Osteoblast (primary cell): ENCODE measurements at regions not wholly inside any gene's neighbourhood (a gene's known extent, or its start where the extent isn't known, plus 50 kb on each side); places are given as distances from the start of the nearest gene placed in this dataset.

Experiments used
- DNase-seq: peaks from one replicate; pipeline ENCODE4 v3.0.0; 2011; ENCODE audit warnings: low spot score, mixed read lengths; ENCODE audit not compliant: insufficient read length; ENCODE audit errors: missing footprints
- H2AFZ ChIP-seq: 2 replicates; pipeline ENCODE4 v1.6.0; 2011; ENCODE audit warnings: mild to moderate bottlenecking, low read length
- H3K27ac ChIP-seq: 2 replicates; pipeline ENCODE4 v1.5.1; 2011; ENCODE audit warnings: mild to moderate bottlenecking, low read depth, low read length, moderate library complexity
- H3K27me3 ChIP-seq: 2 replicates; pipeline ENCODE4 v1.6.0; 2012; ENCODE audit warnings: mild to moderate bottlenecking, control low read depth, inconsistent platforms, low read length, moderate library complexity; ENCODE audit not compliant: insufficient read depth
- H3K36me3 ChIP-seq: 2 replicates; pipeline ENCODE4 v1.5.1; 2011; ENCODE audit warnings: mild to moderate bottlenecking, low read length, control low read depth, moderate library complexity; ENCODE audit not compliant: insufficient read depth
- H3K4me1 ChIP-seq: 2 replicates; pipeline ENCODE4 v1.5.1; 2011; ENCODE audit warnings: mild to moderate bottlenecking, low read length, control low read depth, moderate library complexity; ENCODE audit not compliant: insufficient read depth
- H3K4me2 ChIP-seq: 2 replicates; pipeline ENCODE4 v1.6.0; 2011; ENCODE audit warnings: mild to moderate bottlenecking, low read length; ENCODE audit not compliant: insufficient read depth
- H3K4me3 ChIP-seq: fragments of 200-600 bp; sonication (generic); 3 replicates; pipeline ENCODE4 v1.5.1; 2012; ENCODE audit warnings: mild to moderate bottlenecking, low read length, inconsistent platforms; ENCODE audit not compliant: insufficient read depth
- H3K79me2 ChIP-seq: 2 replicates; pipeline ENCODE4 v1.6.0; 2012; ENCODE audit warnings: mild to moderate bottlenecking, low read length, control low read depth, inconsistent platforms; ENCODE audit not compliant: insufficient read depth
- H3K9me3 ChIP-seq: 2 replicates; pipeline ENCODE4 v1.5.1; 2011; ENCODE audit warnings: low read depth, low read length, control low read depth
- H4K20me1 ChIP-seq: 2 replicates; pipeline ENCODE4 v1.6.0; 2012; ENCODE audit warnings: mild to moderate bottlenecking, low read length, control low read depth; ENCODE audit not compliant: insufficient read depth
- CTCF ChIP-seq: IDR thresholded peaks from 2 replicates; pipeline ENCODE4 v1.5.1; 2011; ENCODE audit warnings: mild to moderate bottlenecking, low read depth, low read length, moderate library complexity; ENCODE audit errors: extremely low read depth

- Histone ChIP-seq H3K27me3 (no peaks in the 10 kb centered on the region), H3K4me3 (no peak overlapping the region), H3K36me3 (no peaks in the 10 kb centered on the region), H3K4me1 (no peaks in the 10 kb centered on the region), H2AFZ (no peak overlapping the region), H4K20me1 (no peaks in the 10 kb centered on the region), H3K4me2 (no peak overlapping the region), H3K9me3 (no peaks in the 10 kb centered on the region), H3K27ac (no peak overlapping the region), H3K79me2 (no peaks in the 10 kb centered on the region)
- no peak for TF ChIP-seq CTCF
- no peak for DNase-seq
Observed at GRCh38 chr4:188279184-188279583, 139.9 kb downstream of the TRIML1 start.

- H3K36me3 ChIP-seq: no peaks in the 10 kb centered on the region
- no peaks in the 10 kb centered on the region for H3K4me1 ChIP-seq
- DNase-seq: no peak
- H2AFZ ChIP-seq: peak overlapping the region; percentile 50
- peak overlapping the region; percentile 61 for H3K4me3 ChIP-seq
- H3K27ac ChIP-seq: no peak overlapping the region
- no peaks in the 10 kb centered on the region for H3K9me3 ChIP-seq
- H3K4me2 ChIP-seq: peak overlapping the region; percentile 70
- no peaks in the 10 kb centered on the region for H3K79me2 ChIP-seq
- no peaks in the 10 kb centered on the region for H4K20me1 ChIP-seq
- no peaks in the 10 kb centered on the region for H3K27me3 ChIP-seq
- TF ChIP-seq CTCF: no peak
Observed at GRCh38 chr4:188282471-188283232, 143.4 kb downstream of the TRIML1 start.

- no peaks in the 10 kb centered on the region for H3K9me3 ChIP-seq
- no peak overlapping the region for H2AFZ ChIP-seq
- H3K27me3 ChIP-seq: no peaks in the 10 kb centered on the region
- H3K36me3 ChIP-seq: no peaks in the 10 kb centered on the region
- DNase-seq: no peak
- no peak overlapping the region for H3K4me2 ChIP-seq
- no peaks in the 10 kb centered on the region for H3K79me2 ChIP-seq
- no peaks in the 10 kb centered on the region for H4K20me1 ChIP-seq
- no peak overlapping the region for H3K4me3 ChIP-seq
- TF ChIP-seq CTCF: no peak
- H3K27ac ChIP-seq: no peak overlapping the region
- H3K4me1 ChIP-seq: no peaks in the 10 kb centered on the region
Observed at GRCh38 chr4:188287169-188287894, 148.1 kb downstream of the TRIML1 start.

- no peak overlapping the region for H3K4me2 ChIP-seq
- no peak overlapping the region for H3K27ac ChIP-seq
- no peaks in the 10 kb centered on the region for H4K20me1 ChIP-seq
- no peak for TF ChIP-seq CTCF
- no peaks in the 10 kb centered on the region for H3K4me1 ChIP-seq
- H3K4me3 ChIP-seq: no peak overlapping the region
- no peak overlapping the region for H2AFZ ChIP-seq
- H3K36me3 ChIP-seq: no peaks in the 10 kb centered on the region
- no peaks in the 10 kb centered on the region for H3K79me2 ChIP-seq
- DNase-seq: no peak
- H3K27me3 ChIP-seq: no peaks in the 10 kb centered on the region
- H3K9me3 ChIP-seq: no peaks in the 10 kb centered on the region
Observed at GRCh38 chr4:188289531-188290125, 150.4 kb downstream of the TRIML1 start.
